B cell (primary cell): ENCODE measurements at regions not wholly inside any gene's neighbourhood (a gene's known extent, or its start where the extent isn't known, plus 50 kb on each side); places are given as distances from the start of the nearest gene placed in this dataset.

ENCODE experiments used
- ATAC-seq: fragments of 200-7000 bp; cut with Tn5 transposase; one replicate; pipeline ENCODE4 v1.10.0; 2021; ENCODE audit warnings: low read depth, mild to moderate bottlenecking, moderate number of reproducible peaks, moderate library complexity
- CTCF ChIA-PET: fragments of 350-600 bp; sonication (Branson Sonifier 250); formaldehyde crosslinking; loops from one replicate; lab custom pipeline; 2021; ENCODE audit warnings: antibody characterized with exemption, inconsistent platforms; lab: Charles Lee
- POLR2A ChIA-PET: fragments of 350-600 bp; sonication (Branson Sonifier 250); formaldehyde crosslinking; loops from one replicate; lab custom pipeline; 2021; ENCODE audit warnings: antibody characterized with exemption; lab: Charles Lee
- DNase-seq: peaks from one replicate; pipeline ENCODE4 v3.0.0; 2013
- H2AFZ ChIP-seq: 2 replicates; pipeline ENCODE4 v1.6.1; 2012; ENCODE audit warnings: mild to moderate bottlenecking, low read depth, low read length; ENCODE audit not compliant: insufficient read depth, poor library complexity, severe bottlenecking
- H3K27ac ChIP-seq, 2 donors: 1 replicate in 1 of 2; 2 replicates in 1 of 2; pipeline ENCODE4 v1.5.1; 2012 to 2013; ENCODE audit warnings: low read length in 2 of 2, mild to moderate bottlenecking in 2 of 2, moderate library complexity in 1 of 2
- H3K27me3 ChIP-seq, 4 experiments: fragments of 200-600 bp in 1 of 4; sonication (generic) in 1 of 4; replicated peaks in 1 of 4; 1 replicate in 2 of 4; 2 replicates in 2 of 4; pipeline versions ENCODE4 v1.6.1 to v1.7.0; 2013 to 2016; ENCODE audit warnings: low read length in 3 of 4, mild to moderate bottlenecking in 2 of 4, mixed read lengths in 1 of 4, moderate library complexity in 1 of 4; ENCODE audit not compliant: insufficient read depth in 4 of 4, control insufficient read depth in 3 of 4; ENCODE audit errors: control extremely low read depth in 1 of 4
- H3K36me3 ChIP-seq, 2 experiments: replicated peaks in 1 of 2; 1 replicate in 1 of 2; 2 replicates in 1 of 2; pipeline versions ENCODE4 v1.6.1 to v1.7.1; 2013; ENCODE audit warnings: low read length in 1 of 2; ENCODE audit not compliant: insufficient read depth in 2 of 2, control insufficient read depth in 1 of 2; ENCODE audit errors: control extremely low read depth in 1 of 2, extremely low read depth in 1 of 2
- H3K4me1 ChIP-seq, 2 donors: fragments of 200-600 bp in 1 of 2; sonication (generic) in 1 of 2; 1 replicate in 1 of 2; 2 replicates in 1 of 2; pipeline versions ENCODE4 v1.5.1 to v1.6.1; 2013 to 2017; ENCODE audit warnings: low read length in 2 of 2; ENCODE audit not compliant: control insufficient read depth in 2 of 2, insufficient read depth in 2 of 2
- H3K4me2 ChIP-seq: replicated peaks from 2 replicates; pipeline ENCODE3; 2012; ENCODE audit warnings: mild to moderate bottlenecking, low read depth, low read length; ENCODE audit not compliant: poor library complexity, severe bottlenecking
- H3K4me3 ChIP-seq, 5 experiments: fragments of 200-600 bp in 1 of 5; sonication (generic) in 1 of 5; 1 replicate in 3 of 5; 2 replicates in 2 of 5; pipeline versions ENCODE4 v1.5.1 to v1.7.0; 2011 to 2016; ENCODE audit warnings: low read length in 4 of 5, mild to moderate bottlenecking in 4 of 5, low read depth in 2 of 5, control low read depth in 1 of 5, moderate library complexity in 1 of 5; ENCODE audit not compliant: insufficient read depth in 1 of 5; ENCODE audit errors: control extremely low read depth in 1 of 5, extremely low read depth in 1 of 5
- H3K79me2 ChIP-seq: fragments of 200-600 bp; sonication (generic); one replicate; pipeline ENCODE4 v1.6.0; 2016; ENCODE audit warnings: low read length; ENCODE audit not compliant: control insufficient read depth, insufficient read depth
- H3K9ac ChIP-seq: fragments of 200-600 bp; sonication (generic); 2 replicates; pipeline ENCODE4 v1.6.1; 2017; ENCODE audit warnings: mild to moderate bottlenecking, low read length, moderate library complexity
- H3K9me3 ChIP-seq, 3 donors: one replicate each; pipeline versions ENCODE4 v1.6.1 to v1.7.1; 2013; ENCODE audit warnings: low read length in 2 of 3; ENCODE audit not compliant: control insufficient read depth in 2 of 3, insufficient read depth in 1 of 3; ENCODE audit errors: control extremely low read depth in 1 of 3
- H4K20me1 ChIP-seq: 2 replicates; pipeline ENCODE4 v1.6.0; 2012; ENCODE audit warnings: mild to moderate bottlenecking, low read length; ENCODE audit not compliant: insufficient read depth, control insufficient read depth, poor library complexity, severe bottlenecking
- H3K27ac Mint-ChIP-seq: one replicate; pipeline ENCODE4 v1.8.0; 2021; ENCODE audit warnings: mixed read lengths
- H3K27me3 Mint-ChIP-seq: one replicate; pipeline ENCODE4 v1.8.0; 2021; ENCODE audit warnings: mixed read lengths
- H3K4me1 Mint-ChIP-seq: one replicate; pipeline ENCODE4 v1.8.0; 2021; ENCODE audit warnings: mixed read lengths
- H3K4me3 Mint-ChIP-seq: one replicate; pipeline ENCODE4 v1.8.0; 2021; ENCODE audit warnings: mixed read lengths
- H3K9me3 Mint-ChIP-seq: one replicate; pipeline ENCODE4 v1.8.0; 2022; ENCODE audit warnings: mixed read lengths; ENCODE audit not compliant: insufficient read depth
- EZH2 ChIP-seq: IDR thresholded peaks from 2 replicates; pipeline ENCODE4 v1.6.1; 2012; ENCODE audit warnings: borderline replicate concordance, low read depth, mild to moderate bottlenecking, moderate library complexity, low read length; ENCODE audit not compliant: insufficient read depth, poor library complexity, severe bottlenecking
- WGBS: methylation state at CpG from one replicate; pipeline ENCODE4 v1.1.5; 2013; ENCODE audit warnings: missing lambda C conversion rate; ENCODE audit not compliant: insufficient coverage; 5-methylcytosine and 5-hydroxymethylcytosine counted together
- intact Hi-C: fragments of 100-400 bp; cut with micrococcal nuclease; formaldehyde crosslinking; loops from one replicate; pipeline ENCODE4 v1.10.0; 2022
- TF ChIP-seq, protein P1 (sequence below): fragments of 200-600 bp; IDR thresholded peaks from one replicate; pipeline ENCODE4 v1.8.0; 2022; ENCODE audit warnings: antibody characterized with exemption, mild to moderate bottlenecking

DNA sequence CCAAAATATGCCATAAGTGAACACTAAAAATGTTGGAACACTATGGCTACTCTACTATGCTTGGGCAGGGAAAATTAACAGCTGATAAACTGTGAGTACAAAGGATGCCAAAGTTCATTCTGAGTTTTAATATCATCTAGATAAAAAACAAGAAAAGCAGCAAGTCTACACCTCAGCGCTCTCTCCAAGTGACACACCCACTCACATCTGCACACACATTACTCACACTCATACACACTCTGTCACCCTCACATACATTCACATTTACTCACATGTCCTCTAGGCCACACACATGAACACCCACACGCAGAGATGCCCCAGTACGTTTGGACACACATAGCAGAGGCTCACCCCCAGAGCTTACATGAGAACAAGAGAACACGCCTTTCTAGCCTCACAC lies 87.3 kb upstream of the RAB4A start:
- Histone ChIP-seq H3K4me3 (no peak overlapping the region), H3K36me3 (no peaks in the 10 kb centered on the region), H3K9ac (no peak overlapping the region), H3K4me2 (no peak overlapping the region), H2AFZ (no peak overlapping the region), H4K20me1 (no peaks in the 10 kb centered on the region), H3K27me3 (no peaks in the 10 kb centered on the region), H3K9me3 (no peaks in the 10 kb centered on the region), H3K27ac (no peak overlapping the region), H3K4me1 (no peaks in the 10 kb centered on the region), H3K79me2 (no peaks in the 10 kb centered on the region)
- no peaks in the 10 kb centered on the region for H3K4me1 Mint-ChIP-seq
- 88% methylated on average over 4 of the region's 4 CpGs for WGBS
- H3K4me3 Mint-ChIP-seq, result no peak overlapping the region
- no peaks in the 10 kb centered on the region for H3K9me3 Mint-ChIP-seq
- ATAC-seq (no peak), DNase-seq (no peak)
- intact Hi-C loops, result no loop called here
- ChIA-PET POLR2A (no interaction called here), CTCF (no interaction called here)
- TF ChIP-seq, protein P1, sequence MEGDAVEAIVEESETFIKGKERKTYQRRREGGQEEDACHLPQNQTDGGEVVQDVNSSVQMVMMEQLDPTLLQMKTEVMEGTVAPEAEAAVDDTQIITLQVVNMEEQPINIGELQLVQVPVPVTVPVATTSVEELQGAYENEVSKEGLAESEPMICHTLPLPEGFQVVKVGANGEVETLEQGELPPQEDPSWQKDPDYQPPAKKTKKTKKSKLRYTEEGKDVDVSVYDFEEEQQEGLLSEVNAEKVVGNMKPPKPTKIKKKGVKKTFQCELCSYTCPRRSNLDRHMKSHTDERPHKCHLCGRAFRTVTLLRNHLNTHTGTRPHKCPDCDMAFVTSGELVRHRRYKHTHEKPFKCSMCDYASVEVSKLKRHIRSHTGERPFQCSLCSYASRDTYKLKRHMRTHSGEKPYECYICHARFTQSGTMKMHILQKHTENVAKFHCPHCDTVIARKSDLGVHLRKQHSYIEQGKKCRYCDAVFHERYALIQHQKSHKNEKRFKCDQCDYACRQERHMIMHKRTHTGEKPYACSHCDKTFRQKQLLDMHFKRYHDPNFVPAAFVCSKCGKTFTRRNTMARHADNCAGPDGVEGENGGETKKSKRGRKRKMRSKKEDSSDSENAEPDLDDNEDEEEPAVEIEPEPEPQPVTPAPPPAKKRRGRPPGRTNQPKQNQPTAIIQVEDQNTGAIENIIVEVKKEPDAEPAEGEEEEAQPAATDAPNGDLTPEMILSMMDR, result no peak
- TF ChIP-seq EZH2, result no peak
- H3K27me3 Mint-ChIP-seq, result no peaks in the 10 kb centered on the region
- H3K27ac Mint-ChIP-seq, result no peak overlapping the region

GRCh38 chr1:229184066-229184465 lies 86.8 kb upstream of the RAB4A start:
- WGBS, result 94% methylated on average over 3 of the region's 4 CpGs
- Histone ChIP-seq H3K79me2 (no peaks in the 10 kb centered on the region), H3K9ac (no peak overlapping the region), H2AFZ (no peak overlapping the region), H3K36me3 (no peaks in the 10 kb centered on the region), H3K4me2 (no peak overlapping the region), H3K9me3 (no peaks in the 10 kb centered on the region), H3K27ac (no peak overlapping the region), H3K27me3 (no peaks in the 10 kb centered on the region), H3K4me3 (no peak overlapping the region), H3K4me1 (no peaks in the 10 kb centered on the region), H4K20me1 (no peaks in the 10 kb centered on the region)
- ChIA-PET POLR2A (no interaction called here), CTCF (no interaction called here)
- Mint-ChIP-seq H3K4me1 (no peaks in the 10 kb centered on the region), H3K4me3 (no peak overlapping the region), H3K9me3 (no peaks in the 10 kb centered on the region), H3K27ac (no peak overlapping the region), H3K27me3 (peaks cover 4% of the 10 kb centered on the region)
- intact Hi-C loops, result no loop called here
- DNase-seq (no peak), ATAC-seq (no peak)
- TF ChIP-seq, protein P1, result no peak
- no peak for TF ChIP-seq EZH2
